HG02884 (cell line): ENCODE measurements at regions not wholly inside any gene's neighbourhood (a gene's known extent, or its start where the extent isn't known, plus 50 kb on each side); places are given as distances from the start of the nearest gene placed in this dataset.

Source experiments
- ATAC-seq: cut with Tn5 transposase; IDR thresholded peaks from one replicate; pipeline ENCODE4 v1.9.1; 2021; ENCODE audit warnings: mild to moderate bottlenecking, moderate library complexity; ENCODE audit not compliant: unreplicated experiment

DNA sequence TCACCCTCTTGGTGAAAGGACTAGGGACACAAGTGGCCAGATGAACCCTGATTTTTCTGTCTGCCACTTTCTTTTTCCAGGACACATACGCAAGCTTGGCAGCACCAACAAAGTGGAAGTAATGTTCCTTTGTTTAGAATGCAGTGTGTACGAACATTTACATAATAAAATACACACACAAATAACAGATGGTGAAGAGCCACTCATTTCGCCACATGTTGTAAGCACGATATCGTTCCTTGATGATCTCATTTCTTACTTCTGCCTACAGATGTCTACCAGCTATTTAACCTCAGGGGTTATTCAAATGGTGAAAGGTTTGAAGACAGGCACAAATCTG lies 670.2 kb upstream of the CXADR start:
- ATAC-seq: no peak

DNA sequence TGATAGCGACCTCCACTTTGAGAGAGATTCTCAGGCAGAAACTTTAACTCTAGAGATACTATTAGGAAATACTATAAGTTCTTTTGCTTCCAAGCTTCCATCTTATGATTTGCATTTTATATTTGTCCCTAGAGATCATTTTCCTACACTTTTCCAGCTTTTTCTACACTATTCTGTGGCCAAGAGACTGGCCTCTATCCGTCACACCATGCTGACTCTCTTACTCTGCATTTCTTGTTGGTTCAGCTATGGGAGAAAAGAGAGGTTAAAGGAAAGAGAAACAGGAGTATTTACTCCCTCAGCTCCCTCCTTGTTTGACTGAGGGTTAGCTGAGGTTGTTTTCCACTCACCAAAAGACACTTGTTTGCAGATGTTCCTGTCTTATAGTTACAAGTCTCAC lies 665.6 kb upstream of the CXADR start:
- no peak for ATAC-seq

DNA sequence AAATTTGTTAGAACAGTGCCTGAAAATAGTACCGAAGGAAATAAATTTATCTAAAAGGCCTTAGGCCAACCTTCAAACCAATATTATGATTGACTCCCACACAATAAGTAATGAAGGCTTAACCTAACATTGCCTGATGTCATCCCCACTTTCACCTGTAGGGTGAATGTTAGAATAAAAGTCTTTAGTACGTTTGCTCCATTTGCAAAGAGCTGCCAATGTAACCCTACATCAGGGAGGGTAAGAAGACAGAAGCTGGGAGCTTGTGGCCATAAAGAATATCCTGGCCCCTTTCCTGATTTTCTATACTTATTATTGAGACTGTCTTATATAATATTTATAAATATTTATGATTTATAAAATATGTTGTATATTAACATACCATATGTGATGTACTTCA lies 661.8 kb upstream of the CXADR start:
- no peak for ATAC-seq

DNA sequence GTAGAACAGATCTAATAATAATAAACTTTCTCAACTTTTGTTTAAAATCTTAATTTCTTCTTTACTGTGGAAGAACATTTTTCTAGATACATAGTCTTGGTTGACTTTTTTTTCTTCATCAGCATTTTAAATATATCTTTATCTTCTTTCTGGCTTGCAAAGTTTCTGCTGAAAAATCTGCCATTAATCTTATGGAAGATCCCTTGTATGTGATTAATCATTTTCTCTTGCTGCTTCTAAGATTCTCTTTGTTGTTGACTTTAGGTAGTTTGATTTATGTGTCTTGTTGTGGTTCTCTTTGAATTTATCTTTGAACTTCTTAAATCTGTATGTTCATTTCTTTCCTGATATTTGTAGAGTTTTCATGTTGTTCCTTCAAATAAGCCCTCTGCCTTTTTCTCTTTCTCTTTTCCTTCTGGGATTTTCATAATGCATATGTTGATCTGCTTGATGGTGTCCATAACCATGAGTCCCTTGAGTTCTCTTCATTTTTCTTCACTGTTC lies 657.6 kb upstream of the CXADR start:
- no peak for ATAC-seq

DNA sequence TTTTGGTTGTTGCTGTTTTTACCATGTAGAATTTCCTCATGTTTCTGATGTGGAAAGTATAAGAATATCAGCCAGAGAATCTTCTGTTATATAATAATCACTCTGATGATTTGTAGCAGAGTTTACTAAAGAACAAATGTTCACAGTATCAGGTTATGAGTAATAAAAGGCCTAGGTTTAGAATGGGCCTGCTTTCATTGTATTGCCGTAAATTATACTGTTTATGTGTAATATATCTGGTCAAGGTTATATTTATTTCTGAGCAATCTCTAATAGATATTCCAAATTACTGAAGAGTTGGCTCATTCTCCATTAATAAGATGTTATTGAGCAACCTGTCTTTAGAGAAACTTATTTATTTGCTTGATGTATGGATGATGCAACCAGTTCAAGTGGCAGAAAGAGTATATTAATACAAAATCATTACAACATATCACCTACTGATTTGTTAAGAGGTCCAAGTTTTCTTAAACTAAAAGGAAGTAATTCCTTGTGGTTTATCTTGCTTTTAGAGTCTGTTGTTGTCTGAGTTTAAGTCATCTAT lies 649.4 kb upstream of the CXADR start:
- ATAC-seq: no peak

DNA sequence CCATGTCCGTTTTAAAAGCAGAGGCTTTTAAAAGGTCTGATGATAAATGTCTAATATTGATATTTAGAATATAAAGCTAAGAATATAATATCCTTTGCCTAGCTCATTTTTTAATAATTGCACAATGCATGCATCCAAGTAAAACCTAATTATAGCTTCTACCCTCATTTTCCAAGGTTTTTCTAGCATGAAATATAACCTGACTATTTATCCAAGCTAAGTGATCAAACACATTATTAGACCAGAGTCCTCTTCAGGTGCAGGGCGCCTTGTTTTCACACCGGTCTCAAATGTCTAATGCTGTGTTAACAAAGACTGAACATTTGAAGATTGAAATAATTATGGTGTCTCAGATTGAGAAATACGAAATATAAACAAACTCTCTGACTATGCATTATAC lies 648.9 kb upstream of the CXADR start:
- ATAC-seq: no peak

DNA sequence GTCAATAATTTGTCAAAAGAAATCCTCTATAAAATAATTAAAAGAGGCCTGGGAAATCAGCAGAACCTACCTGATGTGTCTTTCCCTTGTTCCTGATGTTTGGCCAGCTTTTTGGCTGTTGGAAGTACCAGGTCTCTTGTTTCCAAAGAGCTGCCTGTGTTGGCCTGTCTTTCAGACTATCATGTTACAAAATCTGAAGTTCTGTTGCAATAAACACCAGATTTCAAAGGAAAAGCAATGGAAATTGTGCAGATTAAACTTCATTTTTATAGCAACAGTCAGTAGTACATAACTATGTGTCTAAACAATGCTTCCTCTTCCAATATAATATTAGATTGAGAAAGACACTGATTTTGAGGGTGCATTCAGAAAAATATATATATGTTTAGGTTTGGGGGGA lies 647.2 kb upstream of the CXADR start:
- ATAC-seq: no peak

DNA sequence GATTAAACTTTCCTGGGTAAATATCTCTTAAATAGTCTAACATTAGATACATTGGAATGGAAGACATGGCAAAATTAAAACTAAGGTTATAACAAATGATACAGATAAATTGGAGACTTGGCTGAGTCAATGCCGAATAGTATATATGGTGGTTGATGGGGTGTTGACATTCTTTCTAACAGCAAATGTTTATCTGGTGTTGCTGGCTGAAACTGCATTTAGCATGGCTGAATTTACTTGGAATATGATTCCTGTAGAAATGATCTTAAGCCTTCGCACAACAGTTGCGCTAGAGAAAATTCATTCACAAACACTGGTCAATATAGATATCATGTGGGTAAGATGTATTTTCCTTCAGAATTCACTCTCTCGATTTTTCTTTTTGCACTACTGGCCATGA lies 646.0 kb upstream of the CXADR start:
- no peak for ATAC-seq

DNA sequence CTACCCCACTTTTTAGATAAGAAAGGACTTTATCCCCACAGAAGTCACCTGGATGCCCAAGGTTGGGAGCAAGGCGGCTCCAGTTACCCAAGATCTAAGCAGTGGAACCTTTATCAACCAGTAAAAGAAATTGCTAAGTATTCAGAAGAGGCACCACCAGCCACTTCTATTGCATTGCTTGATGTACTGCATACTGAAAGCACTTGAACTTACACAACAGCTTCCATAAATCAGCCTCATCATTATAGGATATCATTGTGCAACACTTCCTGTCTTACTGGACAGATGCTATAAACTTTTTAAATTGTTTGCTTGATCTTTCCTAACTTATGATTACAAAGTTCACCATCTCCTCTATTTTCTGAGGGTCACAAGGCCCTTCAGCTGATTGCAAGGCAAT lies 642.7 kb upstream of the CXADR start:
- no peak for ATAC-seq

DNA sequence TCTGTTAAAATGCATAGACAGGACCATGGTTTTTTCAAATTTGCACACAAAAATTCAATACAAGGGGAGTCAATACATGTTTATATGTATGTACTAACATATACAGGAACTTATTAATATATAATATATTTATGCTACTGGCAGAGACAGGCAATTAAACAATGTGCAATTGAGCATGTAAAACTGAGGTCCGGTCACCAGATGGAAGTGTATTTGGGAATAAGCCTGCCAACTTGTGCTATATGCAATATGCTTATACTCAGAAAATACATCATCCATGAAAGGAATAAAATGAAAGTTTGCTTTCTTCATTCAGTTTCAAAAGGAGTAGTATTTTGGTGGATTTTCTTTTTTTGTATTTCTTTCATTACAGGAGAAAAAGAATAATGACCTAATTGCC lies 640.2 kb upstream of the CXADR start:
- ATAC-seq: no peak

DNA sequence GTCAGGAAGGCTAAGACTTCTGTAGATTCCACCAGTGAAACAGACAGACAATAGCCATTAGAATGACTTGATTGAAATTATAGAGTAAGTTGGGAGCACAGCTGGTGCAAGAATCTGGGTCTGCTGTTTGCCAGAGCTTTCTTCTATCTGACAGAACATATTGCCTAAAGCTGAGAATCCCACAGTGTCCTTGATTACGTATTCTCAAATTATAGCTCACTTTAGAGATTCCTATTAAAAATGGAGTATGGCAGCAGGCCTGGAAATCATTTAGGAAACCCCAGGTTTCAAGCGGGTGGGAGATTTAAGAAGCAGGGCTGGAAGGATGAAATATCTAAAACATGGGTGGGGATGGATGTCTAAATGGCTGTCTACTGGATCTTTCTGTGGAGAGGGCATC lies 639.7 kb upstream of the CXADR start:
- no peak for ATAC-seq

DNA sequence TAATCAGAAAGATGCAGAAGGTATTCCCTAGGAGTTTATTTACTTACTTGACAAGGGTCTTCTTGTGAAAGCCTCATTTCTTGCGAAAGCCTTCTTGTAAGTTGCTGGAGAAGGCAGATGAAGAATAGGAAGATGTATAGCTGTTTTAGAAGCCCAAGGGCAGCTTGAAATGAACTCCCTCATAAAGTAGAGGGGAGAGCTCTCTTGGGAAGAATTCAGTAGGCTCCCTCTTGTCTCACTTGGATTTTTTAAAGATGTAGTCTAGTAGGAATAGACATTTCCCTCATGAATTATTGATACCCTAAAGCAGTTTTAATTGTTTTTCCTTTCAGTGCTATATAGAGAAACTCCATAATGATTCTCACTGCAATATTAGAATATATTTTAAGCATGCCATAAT lies 639.2 kb upstream of the CXADR start:
- ATAC-seq: no peak

DNA sequence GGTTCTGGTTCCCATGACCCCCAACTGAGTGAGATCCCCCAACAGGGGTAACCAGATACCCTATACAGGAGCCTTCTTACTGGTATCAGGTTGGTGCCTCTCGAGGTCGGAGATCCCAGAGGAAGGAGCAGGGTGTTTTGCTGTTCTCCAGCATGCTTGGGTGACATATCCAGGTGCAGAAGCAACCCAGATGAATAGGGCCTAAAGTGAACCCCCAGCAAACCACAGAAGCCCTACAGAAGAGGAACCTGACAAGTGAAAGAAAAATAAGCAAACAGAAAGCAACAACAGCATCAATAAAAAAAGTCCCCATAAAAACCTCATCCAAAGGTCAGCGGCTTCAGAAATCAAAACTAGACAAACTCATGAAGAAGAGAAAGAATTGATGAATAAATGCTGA lies 633.4 kb upstream of the CXADR start:
- no peak for ATAC-seq

DNA sequence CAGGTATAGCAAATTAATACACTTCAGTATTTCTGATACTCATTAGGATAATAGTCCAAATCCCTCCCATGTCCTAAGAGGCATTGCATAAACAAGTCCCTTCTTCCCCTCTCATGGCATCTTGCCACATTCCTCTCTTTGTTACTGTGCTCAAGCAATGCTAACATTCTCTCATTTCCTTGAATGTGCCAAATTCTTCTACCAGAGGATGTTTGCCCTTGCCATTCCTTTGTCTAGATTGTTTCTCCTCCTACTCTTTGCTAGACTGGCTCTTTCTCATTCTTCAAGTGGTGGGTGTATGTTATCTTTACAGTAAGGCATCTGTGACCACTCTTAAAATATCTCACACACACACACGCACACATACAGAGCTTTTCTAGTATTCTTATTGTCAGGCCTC lies 621.0 kb upstream of the CXADR start:
- ATAC-seq: no peak

DNA sequence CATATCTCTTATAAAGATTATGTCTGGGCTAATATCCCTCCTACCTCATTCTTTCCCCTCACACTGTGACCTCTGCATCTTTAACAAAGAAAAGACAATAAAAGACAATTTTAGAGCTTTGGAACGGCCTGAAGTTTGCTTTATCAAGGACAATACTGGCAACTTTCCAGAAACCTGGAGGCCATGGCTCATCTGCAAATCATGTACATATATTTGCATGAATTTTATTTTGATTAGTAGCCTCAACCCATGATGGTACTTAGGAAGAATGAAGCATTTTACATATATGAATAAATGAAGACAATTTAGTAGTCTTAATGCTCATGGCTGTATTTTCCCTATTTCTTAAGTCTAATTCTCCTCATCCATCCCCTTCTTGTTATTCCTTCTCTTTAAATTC lies 612.2 kb upstream of the CXADR start:
- ATAC-seq: no peak

DNA sequence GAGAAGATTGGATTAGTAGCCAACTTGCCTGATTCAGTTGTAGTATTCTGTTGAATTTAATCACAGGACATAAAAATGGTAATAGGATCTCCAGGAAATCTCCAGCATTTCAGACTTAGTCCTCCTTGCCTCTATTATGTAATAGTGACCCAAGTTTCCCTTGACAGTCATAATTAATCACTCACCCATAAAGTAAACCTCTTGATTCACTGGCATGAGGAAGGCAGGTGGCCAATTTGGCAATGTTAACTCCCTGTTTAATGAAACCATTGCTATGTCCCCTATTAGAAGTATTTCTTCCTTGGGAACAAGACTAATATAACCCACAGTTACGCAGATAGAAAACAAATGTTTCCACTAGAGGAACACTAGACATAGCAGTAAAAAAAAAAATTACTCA lies 604.8 kb upstream of the CXADR start:
- no peak for ATAC-seq

DNA sequence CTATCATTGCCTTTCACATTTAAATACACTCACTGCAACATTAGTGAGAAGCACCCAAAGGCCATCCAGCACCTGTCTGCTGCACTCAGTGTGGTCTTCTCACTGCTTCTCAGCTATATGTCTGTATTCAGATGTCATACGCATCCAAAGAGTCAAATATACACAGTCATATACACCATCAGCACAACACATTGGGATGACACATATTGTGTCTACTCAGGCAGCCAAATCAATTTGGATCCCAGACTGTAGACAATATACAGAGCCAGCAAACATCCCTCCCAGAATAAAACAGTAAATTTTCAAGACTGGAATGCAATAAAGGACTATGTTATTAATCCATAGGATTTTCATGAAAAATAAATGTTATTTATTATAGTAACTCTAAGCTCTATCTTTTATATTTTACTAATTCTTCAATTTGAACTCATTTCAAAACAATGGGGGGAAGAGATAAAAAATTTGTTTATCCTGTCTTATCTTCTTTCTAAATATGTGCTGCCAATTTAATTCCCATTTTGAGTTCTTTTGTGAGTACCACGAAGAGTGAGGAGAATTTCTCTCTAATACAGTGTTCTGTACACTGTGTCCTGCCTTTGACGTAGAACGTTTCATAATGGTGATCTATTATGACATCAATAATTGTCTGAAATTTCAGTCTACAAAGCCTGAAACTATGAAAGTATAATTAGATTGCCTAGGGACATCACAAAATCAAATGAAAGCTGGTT lies 602.2 kb upstream of the CXADR start:
- no peak for ATAC-seq

DNA sequence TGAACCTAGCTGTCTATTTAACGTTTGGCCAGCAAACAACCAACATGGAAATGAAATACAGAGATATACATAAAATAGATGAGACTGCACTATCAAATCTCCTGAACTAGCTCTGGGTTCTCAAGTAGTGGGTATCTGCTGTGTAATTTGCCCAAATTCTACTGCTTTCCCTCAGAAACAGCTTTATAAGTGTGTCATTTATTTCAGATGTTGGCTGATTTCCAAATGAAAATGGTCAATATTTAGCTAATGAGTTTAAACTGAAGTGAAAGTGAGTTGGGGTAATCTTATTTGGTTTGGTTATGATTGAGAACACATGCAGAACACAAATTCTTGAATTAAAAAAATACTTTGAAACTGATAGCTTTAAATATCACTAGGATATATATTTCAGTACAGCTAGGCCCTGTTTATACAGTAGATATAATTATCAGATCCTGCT lies 601.7 kb upstream of the CXADR start:
- no peak for ATAC-seq

DNA sequence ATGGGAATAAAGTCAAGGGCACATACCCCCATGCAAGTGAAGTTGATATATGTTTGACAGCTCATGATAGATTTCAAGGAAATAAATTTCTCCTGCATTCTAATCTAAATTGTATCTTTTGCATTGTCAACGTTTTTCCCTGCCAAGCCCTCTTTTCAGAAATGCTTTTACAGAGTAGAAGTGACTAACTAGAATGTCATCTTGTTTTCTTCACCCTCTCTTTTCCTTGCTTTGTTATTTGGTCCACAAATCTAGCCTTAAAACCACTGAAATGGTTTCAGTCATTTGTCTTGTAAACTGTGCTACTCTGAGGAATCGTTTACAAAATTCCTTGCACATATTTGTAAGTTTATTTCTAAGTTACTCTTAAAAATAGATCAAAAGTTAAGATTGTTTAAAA lies 600.8 kb upstream of the CXADR start:
- no peak for ATAC-seq

DNA sequence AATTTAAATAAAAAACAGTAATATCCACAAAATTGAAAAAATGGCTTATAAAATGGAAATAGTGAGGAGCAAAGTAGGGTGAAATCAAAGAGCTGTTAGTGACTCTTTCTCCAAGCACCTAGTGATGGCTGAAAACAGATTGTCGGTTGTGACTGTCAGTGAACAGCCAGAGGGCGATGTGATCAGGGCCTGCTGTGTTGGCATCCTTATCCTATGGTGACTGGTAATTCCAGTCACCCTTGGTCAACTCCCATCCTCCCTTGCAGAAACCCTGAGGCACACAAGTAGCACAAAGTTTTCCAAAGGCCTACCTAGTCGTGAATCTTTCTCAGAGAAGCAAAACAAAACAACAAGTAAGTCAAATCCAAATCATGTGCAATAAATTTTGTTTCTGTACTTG lies 599.8 kb upstream of the CXADR start:
- ATAC-seq: no peak

DNA sequence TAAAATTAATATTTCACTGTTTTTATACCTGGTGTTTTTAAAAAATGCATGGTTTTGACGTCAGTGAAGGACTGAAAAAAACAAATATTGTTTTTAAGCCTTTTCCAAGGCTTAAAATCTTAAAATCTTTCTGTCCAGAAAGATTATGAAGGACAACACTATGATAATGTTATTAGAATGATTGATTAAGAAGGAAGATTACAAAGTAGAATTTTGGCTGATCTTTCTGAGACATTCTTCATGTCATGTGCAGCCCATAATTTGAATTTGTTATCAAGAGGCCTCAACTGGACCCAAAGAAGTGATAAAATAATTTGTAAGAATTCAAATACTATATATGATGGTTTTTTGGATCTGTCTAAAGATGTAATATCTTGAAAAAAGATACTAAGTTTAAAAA lies 584.4 kb upstream of the CXADR start:
- ATAC-seq: no peak

DNA sequence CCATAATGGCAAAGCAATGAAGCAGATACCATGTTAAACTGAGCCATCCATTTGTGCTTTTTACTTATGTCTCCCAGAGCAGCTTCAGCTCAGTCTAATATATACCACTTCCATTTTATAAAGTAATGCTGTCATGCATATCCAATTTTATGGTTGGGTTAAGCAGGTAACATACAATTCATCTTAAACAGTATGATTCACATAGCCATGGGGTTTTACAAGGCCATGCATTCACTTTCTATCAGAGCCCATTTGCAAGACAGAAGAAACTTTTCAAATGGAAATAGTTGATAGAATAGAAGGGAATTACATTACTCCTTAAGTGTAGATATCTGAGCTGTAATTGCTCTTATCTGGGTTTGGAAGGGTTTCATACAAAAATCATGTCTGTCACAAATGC lies 580.5 kb upstream of the CXADR start:
- no peak for ATAC-seq

DNA sequence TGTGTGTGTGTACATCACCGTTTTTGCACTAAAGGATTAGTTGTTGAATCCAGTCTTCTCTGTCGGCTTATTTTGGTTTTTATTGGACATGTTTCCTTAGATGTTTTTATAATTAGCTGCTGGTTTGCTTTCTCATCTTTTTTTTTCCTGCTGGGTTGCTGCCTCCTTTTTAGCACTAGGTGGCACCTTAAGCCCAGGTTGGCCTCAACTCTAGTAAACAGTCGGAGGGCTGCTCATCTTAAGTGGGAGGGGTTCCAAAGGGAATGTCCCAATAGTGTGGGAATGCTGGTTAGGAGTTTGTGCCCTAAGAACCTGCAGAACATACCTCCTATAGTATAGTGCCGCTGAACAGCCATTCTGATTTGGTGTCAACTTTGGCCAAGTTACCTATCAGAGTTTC lies 570.1 kb upstream of the CXADR start:
- no peak for ATAC-seq
